ENCODE measurements at regions not wholly inside any gene's neighbourhood (a gene's known extent, or its start where the extent isn't known, plus 50 kb on each side); places are given as distances from the start of the nearest gene placed in this dataset.

DNA sequence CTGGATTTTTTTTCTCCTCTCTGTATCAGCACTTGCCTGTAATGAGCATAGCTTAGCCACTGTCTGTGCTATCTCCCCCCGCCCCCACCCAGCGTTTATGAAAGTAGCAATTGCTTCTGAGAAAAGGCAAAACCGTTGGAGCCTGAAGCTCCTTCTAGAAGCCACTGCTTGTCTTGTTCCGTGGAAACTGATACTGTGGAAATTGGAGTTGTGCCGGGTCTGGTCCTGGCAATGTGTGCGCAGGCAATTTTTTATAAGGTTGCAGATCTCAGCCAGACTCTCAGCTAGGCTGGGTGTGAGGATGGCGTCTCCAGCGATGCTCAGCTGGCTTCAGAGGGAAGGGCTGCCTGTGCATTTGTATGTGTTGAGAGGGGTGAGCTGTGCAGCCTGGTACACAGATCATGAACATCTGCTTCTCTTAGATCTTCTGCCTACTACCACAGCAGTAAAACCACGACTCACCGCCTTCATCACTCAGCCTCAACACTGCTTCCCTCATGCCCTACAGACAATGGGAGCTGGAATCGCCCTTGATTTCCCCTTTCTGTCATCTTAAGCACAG, 72.4 kb upstream of the GTSF1L start:
- H3K27me3 ChIP-seq (ENCODE audit: control insufficient read depth, insufficient read depth, low read length) = no peaks in the 10 kb centered on the region
- DNase-seq = no peak
- H3K36me3 ChIP-seq (replicated peaks; ENCODE audit: control insufficient read depth, insufficient read depth, low read length) = no peaks in the 10 kb centered on the region
- no peak overlapping the region for H3K4me3 ChIP-seq (ENCODE audit: insufficient read depth, low read depth, low read length)

- Histone ChIP-seq H3K4me3 (ENCODE audit: insufficient read depth, low read depth, low read length) (no peak overlapping the region), H3K27me3 (ENCODE audit: control insufficient read depth, insufficient read depth, low read length) (no peaks in the 10 kb centered on the region), H3K36me3 (replicated peaks; ENCODE audit: control insufficient read depth, insufficient read depth, low read length) (no peaks in the 10 kb centered on the region)
- DNase-seq = no peak
These were observed 71.7 kb upstream of the GTSF1L start for GRCh38 chr20:43798291-43799149.

DNA sequence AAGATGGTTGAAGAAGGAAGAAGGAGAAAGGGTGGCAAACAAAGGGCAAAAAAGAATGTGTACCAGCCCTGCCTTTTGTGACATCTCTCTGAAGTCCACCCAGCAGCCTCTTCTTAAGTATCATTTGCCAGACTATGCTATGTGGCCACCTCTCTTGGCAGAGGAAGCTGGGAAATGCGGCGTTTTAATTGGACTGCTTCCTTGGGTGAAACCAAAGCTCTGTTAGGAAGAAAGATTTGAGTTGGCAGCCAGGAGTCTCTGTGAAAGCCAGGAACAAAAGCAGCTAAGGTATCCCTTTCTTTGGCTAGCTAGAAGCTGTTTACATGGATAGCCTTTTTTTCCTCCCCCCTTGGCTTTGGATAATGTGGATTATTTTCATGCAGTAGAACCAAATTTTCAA, 67.5 kb upstream of the GTSF1L start:
- DNase-seq = no peak
- H3K27me3 ChIP-seq (ENCODE audit: control insufficient read depth, insufficient read depth, low read length) = no peaks in the 10 kb centered on the region
- no peaks in the 10 kb centered on the region for H3K36me3 ChIP-seq (replicated peaks; ENCODE audit: control insufficient read depth, insufficient read depth, low read length)
- no peak overlapping the region for H3K4me3 ChIP-seq (ENCODE audit: insufficient read depth, low read depth, low read length)

- H3K27me3 ChIP-seq (ENCODE audit: control insufficient read depth, insufficient read depth, low read length) = no peaks in the 10 kb centered on the region
- DNase-seq = no peak
- no peaks in the 10 kb centered on the region for H3K36me3 ChIP-seq (replicated peaks; ENCODE audit: control insufficient read depth, insufficient read depth, low read length)
- H3K4me3 ChIP-seq (ENCODE audit: insufficient read depth, low read depth, low read length) = no peak overlapping the region
These were observed 62.8 kb upstream of the GTSF1L start for GRCh38 chr20:43789593-43789992.

GRCh38 chr20:43787937-43788336, 61.1 kb upstream of the GTSF1L start:
- DNase-seq = no peak
- H3K36me3 ChIP-seq (replicated peaks; ENCODE audit: control insufficient read depth, insufficient read depth, low read length) = no peaks in the 10 kb centered on the region
- H3K4me3 ChIP-seq (ENCODE audit: insufficient read depth, low read depth, low read length) = no peak overlapping the region
- H3K27me3 ChIP-seq (ENCODE audit: control insufficient read depth, insufficient read depth, low read length) = no peaks in the 10 kb centered on the region

DNA sequence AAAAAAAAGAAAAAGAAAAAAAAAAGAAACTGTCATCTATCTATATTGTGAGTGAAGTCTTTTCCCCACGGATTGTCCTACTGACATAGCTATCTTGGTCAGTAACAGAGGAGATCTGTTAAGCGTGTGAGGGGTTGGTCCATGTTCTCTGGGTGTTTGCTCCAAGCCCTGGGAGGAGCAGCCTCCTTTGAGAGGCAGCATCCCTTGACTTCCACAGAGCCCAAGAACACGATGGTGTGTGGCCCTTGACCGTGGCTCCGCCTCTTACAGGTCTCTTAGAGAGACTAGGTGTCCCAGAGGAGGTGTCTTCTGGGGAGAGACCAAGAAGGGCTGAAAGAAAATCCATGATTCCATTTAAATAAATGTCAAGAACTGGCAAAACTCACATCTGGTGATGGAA, 60.1 kb upstream of the GTSF1L start:
- Histone ChIP-seq H3K27me3 (ENCODE audit: control insufficient read depth, insufficient read depth, low read length) (no peaks in the 10 kb centered on the region), H3K4me3 (ENCODE audit: insufficient read depth, low read depth, low read length) (no peak overlapping the region), H3K36me3 (replicated peaks; ENCODE audit: control insufficient read depth, insufficient read depth, low read length) (no peaks in the 10 kb centered on the region)

GRCh38 chr20:43781215-43781614, 54.4 kb upstream of the GTSF1L start:
- no peak overlapping the region for H3K4me3 ChIP-seq (ENCODE audit: insufficient read depth, low read depth, low read length)
- H3K36me3 ChIP-seq (replicated peaks; ENCODE audit: control insufficient read depth, insufficient read depth, low read length) = no peaks in the 10 kb centered on the region
- no peaks in the 10 kb centered on the region for H3K27me3 ChIP-seq (ENCODE audit: control insufficient read depth, insufficient read depth, low read length)
- no peak for DNase-seq

More for the DNA sequence above, 60.1 kb upstream of the GTSF1L start:
- no peak for DNase-seq

- H3K4me3 ChIP-seq (ENCODE audit: insufficient read depth, low read depth, low read length) = no peak overlapping the region
- H3K27me3 ChIP-seq (ENCODE audit: control insufficient read depth, insufficient read depth, low read length) = no peaks in the 10 kb centered on the region
- no peak for DNase-seq
- H3K36me3 ChIP-seq (replicated peaks; ENCODE audit: control insufficient read depth, insufficient read depth, low read length) = no peaks in the 10 kb centered on the region
These were observed 51.6 kb upstream of the GTSF1L start for GRCh38 chr20:43778375-43778774.

- Histone ChIP-seq H3K4me3 (ENCODE audit: insufficient read depth, low read depth, low read length) (no peak overlapping the region), H3K27me3 (ENCODE audit: control insufficient read depth, insufficient read depth, low read length) (no peaks in the 10 kb centered on the region), H3K36me3 (replicated peaks; ENCODE audit: control insufficient read depth, insufficient read depth, low read length) (no peaks in the 10 kb centered on the region)
- DNase-seq = no peak
These were observed 49.9 kb upstream of the GTSF1L start for GRCh38 chr20:43776691-43777090.

Data from H7 (cell line).